Bronchial epithelial cell (primary cell): ENCODE measurements at regions not wholly inside any gene's neighbourhood (a gene's known extent, or its start where the extent isn't known, plus 50 kb on each side); places are given as distances from the start of the nearest gene placed in this dataset.
"Not testable (repeated sequence)": the region's sequence is repeated elsewhere in the genome, so short reads cannot be mapped to it uniquely, and the experiment has no call there.

ENCODE experiments used
- DNase-seq: peaks from one replicate; pipeline ENCODE4 v3.0.0-alpha.2; 2010; ENCODE audit warnings: low read depth
- FAIRE-seq: peaks from 2 replicates; lab custom pipeline; 2011; peaks lifted over from hg19 to GRCh38; lab: Jason Lieb, UNC
- H3K27me3 ChIP-seq: 2 replicates; pipeline ENCODE4 v1.5.1; 2011; ENCODE audit warnings: low read length; ENCODE audit not compliant: control insufficient read depth, insufficient read depth
- H3K36me3 ChIP-seq: 2 replicates; pipeline ENCODE4 v1.5.1; 2011; ENCODE audit warnings: low read length; ENCODE audit not compliant: control insufficient read depth, insufficient read depth
- H3K4me3 ChIP-seq: 2 replicates; pipeline ENCODE4 v1.5.1; 2011; ENCODE audit warnings: mild to moderate bottlenecking, low read depth, low read length, control low read depth
- CTCF ChIP-seq: IDR thresholded peaks from 2 replicates; pipeline ENCODE4 v1.5.1; 2011; ENCODE audit warnings: mild to moderate bottlenecking, moderate library complexity, low read length, control low read depth, inconsistent platforms; ENCODE audit not compliant: insufficient read depth, severe bottlenecking

DNA sequence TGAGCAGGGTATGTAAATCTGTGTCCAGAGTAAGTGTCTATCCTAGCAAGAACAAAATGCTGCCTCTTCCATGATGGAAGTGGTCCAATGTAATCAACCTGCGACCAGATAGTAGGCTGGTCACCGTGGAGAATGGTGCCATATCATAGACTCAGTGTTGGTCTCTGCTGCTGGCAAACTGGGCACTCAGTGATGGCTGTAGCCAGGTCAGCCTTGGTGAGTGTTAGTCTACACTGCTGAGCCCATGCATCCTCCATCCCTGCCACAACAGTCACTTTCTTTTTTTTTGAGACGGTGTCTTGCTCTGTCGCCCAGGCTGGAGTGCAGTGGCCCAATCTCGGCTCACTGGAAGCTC is 69.3 kb downstream of the CHRD start:
- Histone ChIP-seq H3K36me3 (no peaks in the 10 kb centered on the region), H3K27me3 (no peaks in the 10 kb centered on the region), H3K4me3 (no peak overlapping the region)
- DNase-seq (no peak), FAIRE-seq (no peak)
- TF ChIP-seq CTCF, result no peak

GRCh38 chr3:184450547-184450946 is 70.7 kb downstream of the CHRD start:
- FAIRE-seq (no peak), DNase-seq (no peak)
- Histone ChIP-seq H3K4me3 (no peak overlapping the region), H3K27me3 (no peaks in the 10 kb centered on the region), H3K36me3 (no peaks in the 10 kb centered on the region)
- TF ChIP-seq CTCF, result no peak

DNA sequence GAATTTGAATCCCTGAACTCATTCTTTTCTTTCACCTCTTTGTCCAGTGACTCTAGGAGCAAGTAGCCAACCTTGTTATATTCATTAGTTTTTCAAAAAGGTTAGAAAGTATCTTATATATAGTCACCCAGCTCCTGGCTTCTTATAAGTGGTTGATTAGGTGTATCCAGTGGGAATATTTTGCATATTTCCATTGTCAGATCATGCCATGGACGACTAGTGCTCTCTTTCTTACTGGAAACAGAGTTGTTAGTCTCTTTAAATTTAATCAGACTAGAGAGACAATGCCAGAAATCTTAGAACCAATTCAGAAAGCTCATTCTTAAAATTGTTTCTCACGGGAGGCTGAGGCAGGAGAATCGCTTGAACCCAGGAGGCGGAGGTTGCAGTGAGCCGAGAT is 73.4 kb downstream of the CHRD start:
- Histone ChIP-seq H3K27me3 (no peaks in the 10 kb centered on the region), H3K4me3 (no peak overlapping the region), H3K36me3 (no peaks in the 10 kb centered on the region)
- FAIRE-seq (no peak), DNase-seq (no peak)
- no peak for TF ChIP-seq CTCF

- FAIRE-seq, result no peak
- Histone ChIP-seq H3K36me3 (no peaks in the 10 kb centered on the region), H3K4me3 (no peak overlapping the region), H3K27me3 (no peaks in the 10 kb centered on the region)
- TF ChIP-seq CTCF, result no peak
- DNase-seq, result no peak
Measured at GRCh38 chr3:184455991-184456390, 76.1 kb downstream of the CHRD start.

GRCh38 chr3:184456476-184456875 is 76.6 kb downstream of the CHRD start:
- Histone ChIP-seq H3K36me3 (no peaks in the 10 kb centered on the region), H3K4me3 (no peak overlapping the region), H3K27me3 (no peaks in the 10 kb centered on the region)
- DNase-seq (no peak), FAIRE-seq (no peak)
- TF ChIP-seq CTCF, result no peak

GRCh38 chr3:184457329-184457728 is 77.5 kb downstream of the CHRD start:
- FAIRE-seq, result no peak
- no peak for DNase-seq
- H3K4me3 ChIP-seq, result no peak overlapping the region
- no peaks in the 10 kb centered on the region for H3K27me3 ChIP-seq
- no peaks in the 10 kb centered on the region for H3K36me3 ChIP-seq
- TF ChIP-seq CTCF, result no peak

DNA sequence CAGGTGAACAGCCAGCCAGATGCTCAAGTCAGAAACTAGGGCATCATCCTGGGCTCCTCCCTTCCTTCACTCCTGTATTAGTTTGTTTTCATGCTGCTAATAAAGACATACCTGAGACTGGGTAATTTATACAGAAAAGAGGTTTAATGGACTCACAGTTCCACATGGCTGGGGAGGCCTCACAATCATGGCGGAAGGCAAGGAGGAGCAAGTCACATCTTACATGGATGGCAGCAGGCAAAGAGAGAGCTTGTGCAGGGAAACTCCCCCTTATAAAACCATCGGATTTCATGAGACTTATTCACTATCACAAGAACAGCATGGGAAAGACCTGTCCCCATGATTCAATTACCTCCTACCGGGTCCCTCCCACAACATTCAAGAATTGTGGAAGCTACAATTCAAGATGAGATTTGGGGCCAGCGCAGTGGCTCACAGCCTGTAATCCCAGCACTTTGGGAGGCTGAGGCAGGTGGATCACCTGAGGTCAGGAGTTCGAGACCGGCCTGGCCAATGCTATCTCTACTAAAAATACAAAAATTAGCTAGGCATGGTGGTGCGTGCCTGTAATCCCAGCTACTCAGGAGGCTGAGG is 78.0 kb downstream of the CHRD start:
- not testable (repeated sequence) for FAIRE-seq, H3K36me3 ChIP-seq, H3K27me3 ChIP-seq, H3K4me3 ChIP-seq, DNase-seq
